ENCODE measurements at regions not wholly inside any gene's neighbourhood (a gene's known extent, or its start where the extent isn't known, plus 50 kb on each side); places are given as distances from the start of the nearest gene placed in this dataset.

DNA sequence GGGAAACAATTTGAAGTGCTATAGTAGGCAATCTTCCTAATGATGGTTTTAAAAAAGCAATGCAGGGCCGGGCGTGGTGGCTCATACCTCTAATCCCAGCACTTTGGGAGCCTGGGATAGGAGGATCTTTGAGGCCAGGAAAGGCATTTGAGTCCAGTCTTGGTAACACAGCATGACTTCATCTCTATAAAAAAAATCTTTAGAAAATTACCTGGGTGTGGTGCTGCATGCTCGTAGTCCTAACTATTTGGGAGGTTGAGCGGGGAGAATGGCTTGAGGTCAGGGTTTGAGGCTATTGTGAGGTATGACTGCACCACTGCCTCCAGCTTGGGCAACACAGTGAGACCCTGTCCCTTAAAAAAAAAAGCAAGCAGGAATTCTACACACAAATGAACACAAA lies 835.2 kb upstream of the AMELY start:
- no peaks in the 10 kb centered on the region for H3K27me3 ChIP-seq (replicated peaks in 1 of 7)
- intact Hi-C loops (cut with DNase I; ENCODE audit: low total_unique reads) = no loop called here
- no peaks in the 10 kb centered on the region for H3K9me3 ChIP-seq
- no peaks in the 10 kb centered on the region for H3K36me3 ChIP-seq
- no peak for TF ChIP-seq POLR2AphosphoS5 (IDR thresholded peaks at IDR 0.05)
- no peaks in the 10 kb centered on the region for H3K4me1 ChIP-seq
- no peak overlapping the region for H3K27ac ChIP-seq
- H3K4me3 ChIP-seq = no peak overlapping the region
- no peak for DNase-seq
- 91 to 96% (median 93%) methylated on average over 4 of the region's 4 CpGs; no CpG with 5 or more reads in 2 of the 5 donors for WGBS, 5 donors

DNA sequence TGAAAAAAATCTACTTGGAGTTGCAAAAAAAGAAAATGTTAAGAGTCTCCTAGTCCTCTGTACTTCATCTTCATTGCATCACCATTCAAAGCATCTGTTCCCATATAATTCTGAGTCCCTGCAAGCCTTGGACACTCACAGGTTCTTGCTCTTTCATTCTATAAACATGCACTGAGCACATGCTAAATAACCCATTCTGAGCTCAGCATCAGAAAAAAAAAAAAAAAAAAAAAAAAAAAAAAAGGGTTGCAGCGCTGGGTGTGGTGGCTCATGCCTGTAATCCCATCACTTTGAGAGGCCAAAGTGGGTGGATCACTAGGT lies 834.0 kb upstream of the AMELY start:
- intact Hi-C loops (cut with DNase I; ENCODE audit: low total_unique reads) = no loop called here
- no peaks in the 10 kb centered on the region for H3K36me3 ChIP-seq
- 83 to 100% (median 100%) methylated on average over 1 of the region's 1 CpG; no CpG with 5 or more reads in 2 of the 5 donors for WGBS, 5 donors

DNA sequence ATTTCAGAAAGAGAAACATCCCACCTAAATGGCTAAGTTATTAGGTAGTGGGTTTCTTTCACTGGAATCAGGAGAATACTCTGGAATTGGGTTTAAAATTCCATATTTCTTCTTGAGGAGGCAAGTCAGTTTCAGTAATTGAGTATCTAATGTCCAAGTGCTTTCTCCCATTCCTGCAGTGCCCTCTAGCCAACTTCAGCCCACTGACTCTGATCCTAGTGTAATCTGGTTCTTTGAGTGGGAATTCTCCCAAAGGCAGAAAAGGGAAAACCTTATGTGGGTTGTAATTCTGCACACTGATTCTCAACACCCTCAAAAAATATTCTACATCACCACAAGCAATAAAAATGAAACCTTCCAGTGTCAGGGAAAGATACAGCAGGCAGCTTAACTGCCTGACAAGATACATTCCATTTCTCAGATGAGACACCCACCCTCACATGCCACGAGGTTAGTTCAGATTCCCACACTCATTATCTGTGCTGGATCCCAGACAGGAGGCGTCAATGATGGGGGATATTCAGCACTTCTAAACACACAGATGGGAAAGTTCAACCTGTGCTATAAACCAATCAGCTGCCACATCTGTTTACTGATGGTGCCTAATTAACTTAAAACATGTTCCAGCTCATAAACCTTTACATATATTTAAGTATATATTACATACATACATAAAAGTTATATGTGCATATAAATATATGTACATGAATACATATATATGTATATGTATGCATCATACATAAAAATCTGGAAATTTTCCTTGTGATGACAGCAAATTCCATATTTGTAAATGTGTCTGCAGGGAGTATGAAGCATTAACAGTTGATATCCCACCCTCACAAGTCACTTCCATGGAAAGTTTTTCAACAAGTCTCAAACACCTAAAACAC lies 833.4 kb upstream of the AMELY start:
- no peak for DNase-seq
- Histone ChIP-seq H3K27ac (no peak overlapping the region), H3K9me3 (no peaks in the 10 kb centered on the region), H3K27me3 (replicated peaks in 1 of 7) (no peaks in the 10 kb centered on the region), H3K36me3 (no peaks in the 10 kb centered on the region), H3K4me3 (no peak overlapping the region), H3K4me1 (no peaks in the 10 kb centered on the region)
- 43 to 58% (median 57%) methylated on average over 2 of the region's 2 CpGs; no CpG with 5 or more reads in 2 of the 5 donors for WGBS, 5 donors
- intact Hi-C loops (cut with DNase I; ENCODE audit: low total_unique reads) = no loop called here
- TF ChIP-seq, protein P1, sequence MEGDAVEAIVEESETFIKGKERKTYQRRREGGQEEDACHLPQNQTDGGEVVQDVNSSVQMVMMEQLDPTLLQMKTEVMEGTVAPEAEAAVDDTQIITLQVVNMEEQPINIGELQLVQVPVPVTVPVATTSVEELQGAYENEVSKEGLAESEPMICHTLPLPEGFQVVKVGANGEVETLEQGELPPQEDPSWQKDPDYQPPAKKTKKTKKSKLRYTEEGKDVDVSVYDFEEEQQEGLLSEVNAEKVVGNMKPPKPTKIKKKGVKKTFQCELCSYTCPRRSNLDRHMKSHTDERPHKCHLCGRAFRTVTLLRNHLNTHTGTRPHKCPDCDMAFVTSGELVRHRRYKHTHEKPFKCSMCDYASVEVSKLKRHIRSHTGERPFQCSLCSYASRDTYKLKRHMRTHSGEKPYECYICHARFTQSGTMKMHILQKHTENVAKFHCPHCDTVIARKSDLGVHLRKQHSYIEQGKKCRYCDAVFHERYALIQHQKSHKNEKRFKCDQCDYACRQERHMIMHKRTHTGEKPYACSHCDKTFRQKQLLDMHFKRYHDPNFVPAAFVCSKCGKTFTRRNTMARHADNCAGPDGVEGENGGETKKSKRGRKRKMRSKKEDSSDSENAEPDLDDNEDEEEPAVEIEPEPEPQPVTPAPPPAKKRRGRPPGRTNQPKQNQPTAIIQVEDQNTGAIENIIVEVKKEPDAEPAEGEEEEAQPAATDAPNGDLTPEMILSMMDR (IDR thresholded peaks at IDR 0.05 in 8 of 11, conservative IDR thresholded peaks at IDR 0.05 in 3 of 11) = no peak
- TF ChIP-seq POLR2AphosphoS5 (IDR thresholded peaks at IDR 0.05) = no peak
- TF ChIP-seq POLR2A (IDR thresholded peaks at IDR 0.05) = no peak

More for the DNA sequence above, 834.0 kb upstream of the AMELY start:
- H3K9me3 ChIP-seq = no peaks in the 10 kb centered on the region
- H3K27me3 ChIP-seq (replicated peaks in 1 of 7) = no peaks in the 10 kb centered on the region
- no peak overlapping the region for H3K27ac ChIP-seq
- DNase-seq = no peak
- no peak overlapping the region for H3K4me3 ChIP-seq
- H3K4me1 ChIP-seq = no peaks in the 10 kb centered on the region
- TF ChIP-seq POLR2A (IDR thresholded peaks at IDR 0.05) = no peak
- TF ChIP-seq, protein P1 (IDR thresholded peaks at IDR 0.05 in 8 of 11, conservative IDR thresholded peaks at IDR 0.05 in 3 of 11) = no peak
- TF ChIP-seq POLR2AphosphoS5 (IDR thresholded peaks at IDR 0.05) = no peak

DNA sequence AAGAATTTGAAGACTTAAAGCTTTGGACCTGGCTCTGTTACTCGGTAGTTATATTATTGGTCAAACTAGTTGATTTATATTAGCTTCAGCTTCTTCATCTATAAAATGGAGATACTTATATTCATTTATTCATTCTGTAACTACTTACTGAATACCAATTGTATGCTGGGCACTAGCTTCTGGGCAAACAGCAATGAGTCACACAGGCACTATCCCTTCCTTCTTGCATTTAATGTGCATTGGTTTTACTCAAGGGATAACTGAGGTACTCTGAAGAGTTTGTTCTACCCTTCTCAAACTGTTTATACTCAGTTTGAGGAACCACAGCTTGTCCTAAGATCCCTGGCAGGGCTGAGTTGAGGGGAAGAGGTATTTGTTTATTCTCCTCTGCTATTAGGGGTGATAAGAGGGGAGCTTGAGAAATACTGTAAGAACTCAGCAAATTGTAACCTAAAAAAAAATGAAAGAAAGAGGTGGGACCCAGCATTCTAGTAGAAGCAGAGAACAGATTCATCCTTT lies 825.4 kb upstream of the AMELY start:
- Histone ChIP-seq H3K9me3 (no peaks in the 10 kb centered on the region), H3K27me3 (replicated peaks in 1 of 7) (no peaks in the 10 kb centered on the region), H3K4me3 (no peak overlapping the region), H3K36me3 (no peaks in the 10 kb centered on the region), H3K27ac (no peak overlapping the region), H3K4me1 (no peaks in the 10 kb centered on the region)
- 90 to 100% (median 92%) methylated on average over 1 of the region's 1 CpG; no CpG with 5 or more reads in 2 of the 5 donors for WGBS, 5 donors
- no peak for DNase-seq
- intact Hi-C loops (cut with DNase I; ENCODE audit: low total_unique reads) = no loop called here
- TF ChIP-seq POLR2A (IDR thresholded peaks at IDR 0.05) (no peak), POLR2AphosphoS5 (IDR thresholded peaks at IDR 0.05) (no peak)
- TF ChIP-seq, protein P1 (IDR thresholded peaks at IDR 0.05 in 8 of 11, conservative IDR thresholded peaks at IDR 0.05 in 3 of 11) = no peak
